ENCODE measurements at regions not wholly inside any gene's neighbourhood (a gene's known extent, or its start where the extent isn't known, plus 50 kb on each side); places are given as distances from the start of the nearest gene placed in this dataset.
"Not testable (repeated sequence)": the region's sequence is repeated elsewhere in the genome, so short reads cannot be mapped to it uniquely, and the experiment has no call there.

GRCh38 chr11:28820296-28820989 is 712.3 kb downstream of the METTL15 start:
- peak; percentile 89 for DNase-seq (ENCODE audit: low read depth)

- peak; percentile 17 for DNase-seq (ENCODE audit: low read depth)
Observed at GRCh38 chr11:28819741-28820140, 711.6 kb downstream of the METTL15 start.

GRCh38 chr11:28815110-28815509 is 706.9 kb downstream of the METTL15 start:
- no peak for DNase-seq (ENCODE audit: low read depth)

- DNase-seq (ENCODE audit: low read depth), result no peak
Observed at GRCh38 chr11:28808771-28809170, 700.6 kb downstream of the METTL15 start.

- DNase-seq (ENCODE audit: low read depth), result peak; percentile 25
Observed at GRCh38 chr11:28799316-28799715, 691.1 kb downstream of the METTL15 start.

GRCh38 chr11:28798286-28798685 is 690.1 kb downstream of the METTL15 start:
- no peak for DNase-seq (ENCODE audit: low read depth)

GRCh38 chr11:28797536-28797935 is 689.3 kb downstream of the METTL15 start:
- no peak for DNase-seq (ENCODE audit: low read depth)

GRCh38 chr11:28794405-28794804 is 686.2 kb downstream of the METTL15 start:
- DNase-seq (ENCODE audit: low read depth), result peak; percentile 23

GRCh38 chr11:28793282-28793738 is 685.1 kb downstream of the METTL15 start:
- DNase-seq (ENCODE audit: low read depth), result no peak

- DNase-seq (ENCODE audit: low read depth), result no peak
Observed at GRCh38 chr11:28792856-28793255, 684.7 kb downstream of the METTL15 start.

- not testable (repeated sequence) for DNase-seq (ENCODE audit: low read depth)
Observed at GRCh38 chr11:28787897-28788296, 679.7 kb downstream of the METTL15 start.

- DNase-seq (ENCODE audit: low read depth), result no peak
Observed at GRCh38 chr11:28777126-28777525, 668.9 kb downstream of the METTL15 start.

- no peak for DNase-seq (ENCODE audit: low read depth)
Observed at GRCh38 chr11:28773606-28774005, 665.4 kb downstream of the METTL15 start.

GRCh38 chr11:28770806-28771205 is 662.6 kb downstream of the METTL15 start:
- DNase-seq (ENCODE audit: low read depth), result peak; percentile 49

- peak; percentile 60 for DNase-seq (ENCODE audit: low read depth)
Observed at GRCh38 chr11:28767574-28767973, 659.4 kb downstream of the METTL15 start.

- peak; percentile 26 for DNase-seq (ENCODE audit: low read depth)
Observed at GRCh38 chr11:28763876-28764275, 655.7 kb downstream of the METTL15 start.

- DNase-seq (ENCODE audit: low read depth), result peak; percentile 52
Observed at GRCh38 chr11:28763151-28763550, 655.0 kb downstream of the METTL15 start.

- peak; percentile 86 for DNase-seq (ENCODE audit: low read depth)
Observed at GRCh38 chr11:28760676-28761390, 652.6 kb downstream of the METTL15 start.

- peak; percentile 85 for DNase-seq (ENCODE audit: low read depth)
Observed at GRCh38 chr11:28759311-28759710, 651.1 kb downstream of the METTL15 start.

GRCh38 chr11:28757725-28758515 is 649.7 kb downstream of the METTL15 start:
- DNase-seq (ENCODE audit: low read depth), result peak; percentile 94

- peak; percentile 86 for DNase-seq (ENCODE audit: low read depth)
Observed at GRCh38 chr11:28756977-28757376, 648.8 kb downstream of the METTL15 start.

GRCh38 chr11:28743061-28743550 is 634.9 kb downstream of the METTL15 start:
- peak; percentile 41 for DNase-seq (ENCODE audit: low read depth)
